GM18907 (cell line): ENCODE measurements at regions not wholly inside any gene's neighbourhood (a gene's known extent, or its start where the extent isn't known, plus 50 kb on each side); places are given as distances from the start of the nearest gene placed in this dataset.
"Not testable (repeated sequence)": the region's sequence is repeated elsewhere in the genome, so short reads cannot be mapped to it uniquely, and the experiment has no call there.

Experiments used
- ATAC-seq: cut with Tn5 transposase; IDR thresholded peaks from one replicate; pipeline ENCODE4 v1.9.1; 2021; ENCODE audit warnings: mild to moderate bottlenecking, moderate library complexity; ENCODE audit not compliant: unreplicated experiment

GRCh38 chr7:109696723-109697122, 1127.0 kb downstream of the DNAJB9 start:
- no peak for ATAC-seq

- no peak for ATAC-seq
These were observed 1130.0 kb downstream of the DNAJB9 start for GRCh38 chr7:109699661-109700060.

- no peak for ATAC-seq
These were observed 1143.7 kb downstream of the DNAJB9 start for GRCh38 chr7:109713366-109713765.

GRCh38 chr7:109719359-109719758, 1149.7 kb downstream of the DNAJB9 start:
- ATAC-seq, result not testable (repeated sequence)

GRCh38 chr7:109734601-109735000, 1164.9 kb downstream of the DNAJB9 start:
- ATAC-seq, result no peak

GRCh38 chr7:109735881-109736280, 1166.2 kb downstream of the DNAJB9 start:
- ATAC-seq, result no peak

GRCh38 chr7:109745677-109746410, 1176.2 kb downstream of the DNAJB9 start:
- no peak for ATAC-seq

- no peak for ATAC-seq
These were observed 1181.6 kb downstream of the DNAJB9 start for GRCh38 chr7:109751241-109751640.

GRCh38 chr7:109752068-109752467, 1182.4 kb downstream of the DNAJB9 start:
- no peak for ATAC-seq

GRCh38 chr7:109757713-109758112, 1188.0 kb downstream of the DNAJB9 start:
- ATAC-seq, result no peak

GRCh38 chr7:109763611-109764010, 1193.9 kb downstream of the DNAJB9 start:
- ATAC-seq, result no peak

- ATAC-seq, result no peak
These were observed 1202.5 kb downstream of the DNAJB9 start for GRCh38 chr7:109772161-109772560.

GRCh38 chr7:109782806-109783205, 1213.1 kb downstream of the DNAJB9 start:
- ATAC-seq, result no peak

- no peak for ATAC-seq
These were observed 1236.9 kb downstream of the DNAJB9 start for GRCh38 chr7:109806548-109806947.

GRCh38 chr7:109821156-109821555, 1251.5 kb downstream of the DNAJB9 start:
- ATAC-seq, result no peak

GRCh38 chr7:109834851-109835250, 1256.1 kb upstream of the LRRN3 start:
- no peak for ATAC-seq

GRCh38 chr7:109835577-109835976, 1255.3 kb upstream of the LRRN3 start:
- ATAC-seq, result no peak

GRCh38 chr7:109836016-109836415, 1254.9 kb upstream of the LRRN3 start:
- ATAC-seq, result no peak

GRCh38 chr7:109842386-109842785, 1248.5 kb upstream of the LRRN3 start:
- no peak for ATAC-seq

GRCh38 chr7:109844362-109844761, 1246.6 kb upstream of the LRRN3 start:
- no peak for ATAC-seq

- ATAC-seq, result no peak
These were observed 1226.7 kb upstream of the LRRN3 start for GRCh38 chr7:109864230-109864629.

GRCh38 chr7:109868215-109868860, 1222.6 kb upstream of the LRRN3 start:
- ATAC-seq, result no peak

GRCh38 chr7:109873296-109873695, 1217.6 kb upstream of the LRRN3 start:
- ATAC-seq, result no peak
